ENCODE measurements at regions not wholly inside any gene's neighbourhood (a gene's known extent, or its start where the extent isn't known, plus 50 kb on each side); places are given as distances from the start of the nearest gene placed in this dataset.
"Not testable (repeated sequence)": the region's sequence is repeated elsewhere in the genome, so short reads cannot be mapped to it uniquely, and the experiment has no call there.

DNA sequence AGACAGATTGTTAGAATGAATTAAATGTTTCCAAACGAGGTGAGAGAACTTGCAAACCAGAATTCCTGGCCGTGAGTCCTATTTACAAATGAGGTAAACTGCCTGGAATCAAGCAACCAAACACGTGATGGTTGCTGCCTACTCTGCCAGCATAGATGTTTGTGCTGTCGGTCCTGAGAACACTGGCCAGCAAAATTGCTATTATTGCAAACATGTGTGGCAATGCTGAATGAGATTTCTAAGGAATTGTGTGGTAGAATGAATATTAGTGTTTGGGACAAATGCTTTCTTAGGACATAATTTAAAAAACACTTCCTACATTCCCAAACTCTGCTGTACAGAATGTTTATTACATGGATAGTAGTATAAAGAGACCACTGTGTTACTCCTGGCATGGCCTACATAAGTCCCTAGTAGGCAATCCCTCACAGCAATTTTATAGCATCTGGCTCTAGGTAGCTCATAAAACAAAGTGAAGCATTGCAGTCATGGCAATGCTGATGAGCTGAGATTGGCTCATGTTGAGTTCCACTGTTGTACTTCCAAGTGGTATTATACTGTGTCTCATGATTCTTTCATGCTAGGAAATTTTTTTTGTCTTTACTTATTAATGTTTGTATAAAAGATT lies 605.2 kb upstream of the EPHA5 start:
- no peak for DNase-seq (ENCODE audit: low spot score)

DNA sequence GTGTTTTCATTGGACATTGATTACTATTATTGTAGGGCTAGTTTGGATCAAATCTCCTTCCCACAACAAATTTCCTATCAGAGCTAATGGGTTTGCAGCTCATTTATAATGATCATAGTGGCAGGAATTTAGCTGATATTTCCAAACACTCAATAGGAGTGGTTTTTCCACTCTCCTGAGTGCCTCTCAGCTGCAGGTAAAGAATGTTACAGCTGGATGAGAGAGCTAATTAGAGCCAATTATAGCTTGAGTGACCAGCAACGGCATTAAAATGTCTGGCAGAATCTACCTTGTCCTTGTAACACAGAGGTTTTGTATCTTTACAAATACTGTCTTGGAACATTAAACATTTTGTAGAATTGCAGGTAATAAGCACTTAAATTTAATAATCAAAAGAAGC lies 602.8 kb upstream of the EPHA5 start:
- DNase-seq (ENCODE audit: low spot score) = no peak

DNA sequence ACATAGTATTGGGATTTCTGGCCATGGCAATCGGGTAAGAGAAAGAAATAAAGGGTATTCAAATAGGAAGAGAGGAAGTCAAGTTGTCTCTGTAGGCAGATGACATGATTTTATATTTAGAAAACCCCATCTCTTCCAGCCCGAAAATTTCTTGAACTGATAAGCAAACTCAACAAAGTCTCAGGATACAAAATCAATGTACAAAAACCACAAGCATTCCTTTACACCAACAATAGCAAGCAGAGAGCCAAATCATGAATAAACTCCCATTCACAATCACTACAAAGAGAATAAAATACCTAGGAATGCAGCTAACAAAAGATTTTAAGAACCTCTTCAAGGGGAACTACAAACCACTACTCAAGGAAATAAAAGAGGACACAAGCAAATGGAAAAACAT lies 600.1 kb upstream of the EPHA5 start:
- DNase-seq (ENCODE audit: low spot score) = not testable (repeated sequence)

DNA sequence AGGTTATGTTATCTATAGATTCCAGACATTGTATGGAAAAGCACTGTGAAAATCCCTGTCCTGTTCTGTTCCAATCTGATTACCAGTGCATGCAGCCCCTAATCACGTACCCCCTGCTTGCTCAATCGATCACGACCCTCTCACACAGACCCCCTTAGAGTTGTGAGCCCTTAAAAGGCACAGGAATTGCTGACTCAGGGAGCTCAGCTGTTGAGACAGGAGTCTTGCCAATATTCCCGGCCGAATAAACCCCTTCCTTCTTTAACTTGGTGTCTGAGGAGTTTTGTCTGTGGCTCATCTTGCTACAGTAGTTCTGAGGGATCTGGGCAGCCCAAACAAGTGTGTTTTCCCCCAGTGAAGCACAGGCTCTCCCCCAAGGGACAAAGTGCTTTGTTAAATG lies 596.3 kb upstream of the EPHA5 start:
- DNase-seq (ENCODE audit: low spot score) = not testable (repeated sequence)

DNA sequence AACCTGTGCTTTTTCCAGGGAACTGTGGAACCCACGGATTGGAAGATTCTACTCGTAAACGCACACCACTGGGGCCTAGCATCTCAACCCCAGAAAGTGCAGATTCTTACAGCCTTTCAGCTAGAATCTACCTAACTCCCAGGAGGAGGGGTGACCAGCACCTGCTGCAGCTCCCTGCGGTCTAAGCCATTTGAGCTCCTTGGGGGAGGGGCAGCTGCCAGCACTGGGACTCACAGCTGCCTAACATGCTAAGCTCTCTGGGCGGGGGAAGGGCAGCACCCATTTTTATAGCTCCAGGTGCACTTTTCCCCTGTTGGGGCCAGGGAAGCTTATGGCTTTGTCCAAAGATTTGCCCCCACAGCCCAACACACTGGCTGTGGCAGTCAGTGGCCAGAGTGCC lies 595.7 kb upstream of the EPHA5 start:
- DNase-seq (ENCODE audit: low spot score) = no peak

DNA sequence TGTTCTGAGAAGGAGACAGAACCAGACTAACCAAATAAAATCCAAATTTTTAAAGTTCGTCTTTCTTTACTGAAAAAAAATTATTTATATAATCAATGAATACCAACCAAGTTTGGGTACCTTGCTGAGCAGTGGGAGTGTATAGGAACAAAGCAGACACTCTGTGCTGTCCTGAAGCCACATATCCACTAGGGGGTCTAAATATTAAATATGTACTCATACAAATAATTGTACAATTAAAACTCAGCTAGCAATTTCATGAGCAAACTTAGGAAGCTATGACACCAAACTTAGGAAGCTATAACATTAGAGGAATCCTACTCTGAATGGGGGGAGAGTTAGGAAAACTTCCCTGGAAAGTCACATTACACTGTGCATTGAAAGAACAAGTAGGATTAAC lies 582.0 kb upstream of the EPHA5 start:
- DNase-seq (ENCODE audit: low spot score) = no peak

DNA sequence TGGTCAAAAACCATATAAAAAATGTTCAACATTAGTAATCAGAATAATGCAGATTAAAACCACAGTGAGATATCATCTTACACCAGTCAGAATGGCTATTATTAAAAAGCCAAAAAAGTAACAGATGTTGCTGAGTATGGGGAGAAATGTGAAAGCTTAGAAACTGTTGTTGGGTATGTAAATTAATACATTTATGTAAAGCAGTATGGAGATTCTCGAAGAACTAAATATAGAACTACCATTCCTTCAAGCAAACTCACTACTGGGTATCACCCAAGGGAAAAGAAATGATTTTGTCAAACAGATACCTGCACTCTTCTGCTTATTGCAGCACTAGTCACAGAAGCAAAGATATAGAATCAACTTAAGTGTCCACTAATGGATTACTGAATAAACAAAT lies 576.4 kb upstream of the EPHA5 start:
- no peak for DNase-seq (ENCODE audit: low spot score)

DNA sequence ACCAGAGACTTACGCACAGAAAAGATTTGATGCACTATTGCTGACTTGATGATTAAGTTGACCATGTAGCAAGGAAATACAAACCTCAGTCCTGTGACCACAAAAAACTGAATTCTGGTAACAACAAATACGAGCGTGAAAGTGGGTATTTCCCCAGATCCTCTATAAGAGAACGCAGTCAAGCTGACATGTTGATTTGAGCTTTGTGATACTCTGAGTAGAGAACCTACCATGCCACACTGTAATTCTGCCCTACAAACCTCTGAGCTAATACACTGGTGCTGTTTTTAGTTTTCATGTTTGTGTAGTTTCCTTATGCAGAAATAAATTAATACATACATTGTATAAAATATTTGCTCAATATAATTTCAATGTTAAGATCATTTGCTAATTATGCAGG lies 565.6 kb upstream of the EPHA5 start:
- no peak for DNase-seq (ENCODE audit: low spot score)

DNA sequence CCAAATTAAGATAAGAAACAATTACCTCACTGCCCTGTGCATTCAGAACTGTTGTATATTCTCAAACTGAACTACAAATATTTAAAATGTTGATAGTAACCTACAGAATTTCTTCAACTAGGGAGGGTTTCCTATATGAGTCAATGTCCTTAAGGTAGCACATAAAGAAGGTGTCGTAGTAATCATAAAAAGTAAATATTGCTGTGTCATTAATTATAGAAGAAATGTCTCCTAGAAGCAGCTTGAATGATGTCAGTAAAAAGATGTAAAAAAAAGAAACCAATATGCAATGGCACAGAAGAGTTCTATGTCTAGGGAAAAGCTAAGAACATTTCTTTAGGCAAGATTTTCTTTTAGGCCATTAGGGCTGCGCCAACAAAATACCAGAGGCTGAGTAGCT lies 559.6 kb upstream of the EPHA5 start:
- DNase-seq (ENCODE audit: low spot score) = no peak

DNA sequence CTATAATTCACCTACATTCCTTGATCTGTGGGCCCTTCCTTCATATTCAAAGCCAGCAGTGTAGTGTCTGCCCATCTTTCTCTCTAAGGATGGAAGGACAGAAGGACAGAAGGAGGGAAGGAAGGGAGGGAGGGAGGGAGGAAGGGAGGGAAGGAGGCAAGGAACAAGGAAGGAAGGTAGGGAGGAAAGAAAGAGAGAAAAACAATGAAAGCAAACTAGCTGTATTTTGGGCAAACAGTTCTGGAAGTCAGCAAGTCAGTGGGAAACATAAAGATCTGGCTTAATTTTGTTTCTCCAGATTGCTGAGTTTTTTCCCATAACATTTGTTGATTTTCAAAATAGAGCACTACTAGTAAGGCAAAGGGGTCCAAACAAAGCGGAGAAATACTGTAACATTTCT lies 555.2 kb upstream of the EPHA5 start:
- DNase-seq (ENCODE audit: low spot score) = no peak

DNA sequence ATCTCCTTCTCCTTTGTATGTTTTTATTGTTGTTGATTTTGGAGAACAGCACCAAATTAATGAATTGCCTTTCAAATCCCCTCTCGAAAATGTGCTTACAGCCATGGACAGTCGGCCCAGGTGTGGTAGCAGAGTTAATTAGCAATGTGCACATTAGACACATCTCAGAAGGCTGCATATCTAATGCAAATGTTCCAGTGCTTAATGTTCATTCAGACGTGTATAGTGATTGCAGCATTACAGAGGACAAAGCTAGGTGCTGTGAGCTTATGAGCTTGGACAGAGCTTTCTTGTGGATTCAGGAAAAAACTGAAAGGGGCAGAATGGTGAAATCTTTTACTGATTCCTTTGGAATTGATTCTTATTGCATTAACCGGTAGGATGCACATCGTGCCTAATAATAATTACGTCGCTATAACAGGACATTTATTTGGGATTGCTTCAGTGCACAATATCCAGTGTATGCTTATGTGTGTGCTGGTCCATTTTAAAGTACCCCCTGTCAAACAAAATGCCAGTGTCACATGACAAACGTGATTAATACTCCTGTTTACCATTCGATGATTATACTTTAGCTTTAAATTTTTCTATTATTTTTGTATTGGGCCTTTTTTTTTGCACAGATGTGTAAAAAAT lies 552.9 kb upstream of the EPHA5 start:
- no peak for DNase-seq (ENCODE audit: low spot score)

DNA sequence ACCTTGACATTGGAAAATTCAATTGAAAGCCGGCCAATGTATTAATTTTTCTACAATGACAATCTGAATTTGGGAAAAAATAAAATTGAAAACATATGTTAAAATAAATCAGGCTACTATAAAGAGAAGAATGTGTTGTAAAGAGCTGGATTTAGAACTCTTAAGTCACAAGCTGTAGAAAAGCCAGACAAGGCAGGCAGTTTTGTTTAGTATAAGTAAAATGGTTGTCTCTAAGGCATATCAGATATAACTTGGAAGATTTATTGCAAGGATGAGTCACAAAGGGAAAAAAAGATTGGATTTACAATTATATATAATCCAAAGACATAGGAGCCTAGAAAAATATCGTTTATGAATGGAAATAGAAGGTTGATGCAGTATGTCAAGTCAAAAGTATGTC lies 549.1 kb upstream of the EPHA5 start:
- DNase-seq (ENCODE audit: low spot score) = no peak

DNA sequence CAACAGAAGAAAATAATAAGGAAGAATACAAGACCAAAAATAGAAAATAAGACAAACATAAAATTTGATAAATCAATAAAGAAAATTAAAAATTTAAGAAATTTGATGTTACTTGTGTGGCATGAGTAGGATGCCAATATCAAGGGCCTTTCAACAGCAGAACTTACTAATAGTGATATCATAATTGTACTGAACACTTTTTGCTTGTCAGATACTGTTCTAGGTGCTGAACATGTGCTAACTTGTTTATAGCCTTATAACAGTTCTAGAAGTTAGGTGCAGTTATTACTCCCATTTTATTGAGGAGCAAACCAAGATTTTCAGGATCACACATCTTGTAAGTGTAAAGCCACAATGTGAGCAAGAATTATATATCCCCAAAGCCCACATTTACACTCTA lies 546.0 kb upstream of the EPHA5 start:
- DNase-seq (ENCODE audit: low spot score) = no peak

DNA sequence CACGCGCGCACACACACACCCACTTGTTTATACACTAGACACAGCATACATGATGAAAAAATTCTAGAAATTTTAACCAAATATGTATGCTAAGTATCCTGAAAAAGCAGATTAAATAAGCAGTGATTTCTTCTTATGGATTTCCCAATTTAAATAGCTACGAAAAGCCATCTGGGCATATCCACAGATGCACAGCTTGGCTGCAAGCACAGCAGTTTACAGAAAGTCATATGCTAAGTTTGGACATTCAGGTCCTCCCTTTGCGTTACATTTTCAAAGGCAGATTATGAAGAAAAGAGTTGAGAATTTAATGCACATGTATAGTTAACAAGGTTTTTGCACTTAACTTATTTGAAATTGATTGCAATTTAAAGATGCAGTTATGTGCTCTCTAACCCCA lies 542.2 kb upstream of the EPHA5 start:
- no peak for DNase-seq (ENCODE audit: low spot score)

DNA sequence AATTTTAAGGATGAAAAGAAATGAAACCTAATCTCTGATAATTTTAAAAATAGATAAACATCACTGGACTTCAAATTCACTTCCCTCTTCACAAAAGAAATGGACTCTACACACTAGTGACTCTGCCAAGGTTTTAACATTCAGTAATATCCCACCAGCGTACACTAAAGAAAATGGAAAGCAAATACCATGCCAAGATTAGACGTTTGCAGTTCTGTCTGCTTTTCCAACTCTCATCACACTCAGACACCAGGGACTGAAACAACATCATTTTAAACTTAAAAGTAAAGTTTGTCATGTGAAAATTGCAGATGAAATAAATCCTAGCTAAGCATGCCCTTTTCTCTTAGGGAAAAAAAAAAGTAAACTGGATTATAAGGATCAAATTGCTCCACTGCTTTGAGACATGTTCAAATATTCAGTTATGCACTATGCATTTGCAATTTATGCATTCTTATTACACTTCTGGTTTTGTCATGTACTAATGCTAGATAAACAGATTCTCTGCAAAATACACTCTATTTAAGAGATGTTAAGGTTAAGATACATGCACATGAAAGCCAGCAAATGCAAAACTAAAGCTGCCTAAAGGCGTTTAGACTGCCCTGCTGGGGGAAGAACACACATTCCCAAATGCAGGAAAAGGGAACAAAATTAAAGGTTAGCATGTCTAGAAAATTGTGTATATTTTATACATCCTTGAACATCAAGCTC lies 534.4 kb upstream of the EPHA5 start:
- no peak for DNase-seq (ENCODE audit: low spot score)

DNA sequence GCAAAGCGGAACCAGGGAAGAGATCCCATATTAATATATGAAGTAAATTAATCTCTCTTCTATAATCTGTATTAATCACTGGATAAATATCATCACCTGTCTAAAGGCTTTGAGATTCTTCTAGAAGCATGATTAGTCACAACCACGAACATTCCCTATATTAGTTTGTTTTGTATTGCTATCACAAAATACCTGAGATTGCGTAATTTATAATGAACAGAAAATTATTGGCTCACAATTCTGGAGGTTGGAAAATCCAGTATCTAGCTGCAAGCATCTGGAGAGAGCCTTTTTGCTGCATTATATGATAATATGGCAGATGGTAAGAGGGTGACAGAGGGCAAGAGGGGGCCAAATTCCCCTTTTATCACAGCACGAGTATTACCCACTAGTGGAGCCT lies 532.6 kb upstream of the EPHA5 start:
- no peak for DNase-seq (ENCODE audit: low spot score)

DNA sequence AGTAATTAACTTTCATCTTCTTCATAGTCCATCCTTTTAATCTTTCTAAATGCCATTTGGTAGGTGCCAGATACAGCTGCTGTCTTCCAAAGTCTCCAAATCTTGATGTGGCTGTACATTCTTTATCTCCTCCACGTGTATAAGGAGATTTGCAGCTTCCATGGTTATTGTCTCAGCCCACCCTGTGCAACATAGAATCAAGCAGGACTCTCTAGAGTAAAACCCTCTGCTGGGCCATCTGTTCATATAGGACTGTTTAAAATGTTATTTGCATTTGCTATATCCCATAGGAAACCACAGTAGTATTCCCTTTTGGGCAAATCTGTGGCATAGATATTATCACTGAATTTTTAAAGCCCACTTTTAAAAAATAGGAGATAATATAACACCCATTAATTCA lies 527.2 kb upstream of the EPHA5 start:
- DNase-seq (ENCODE audit: low spot score) = no peak

DNA sequence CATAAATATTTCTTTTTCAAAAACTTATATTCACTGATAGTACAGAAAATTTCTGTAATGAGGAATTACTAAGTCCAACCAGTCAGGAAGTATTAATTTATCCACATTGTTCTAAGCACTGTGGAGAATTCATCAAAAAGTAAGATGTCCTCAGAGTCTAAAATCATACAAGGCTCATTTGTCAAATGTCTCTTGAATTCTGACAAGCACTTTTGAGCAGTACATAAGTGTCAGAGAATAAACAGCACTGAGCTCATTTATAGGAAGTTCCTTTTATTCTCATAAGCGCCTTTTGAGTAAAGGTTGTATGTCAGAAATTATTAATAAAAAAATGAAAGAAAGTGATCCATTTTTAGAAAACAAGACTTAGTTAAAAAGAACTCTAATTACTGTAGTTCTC lies 523.2 kb upstream of the EPHA5 start:
- DNase-seq (ENCODE audit: low spot score) = no peak

DNA sequence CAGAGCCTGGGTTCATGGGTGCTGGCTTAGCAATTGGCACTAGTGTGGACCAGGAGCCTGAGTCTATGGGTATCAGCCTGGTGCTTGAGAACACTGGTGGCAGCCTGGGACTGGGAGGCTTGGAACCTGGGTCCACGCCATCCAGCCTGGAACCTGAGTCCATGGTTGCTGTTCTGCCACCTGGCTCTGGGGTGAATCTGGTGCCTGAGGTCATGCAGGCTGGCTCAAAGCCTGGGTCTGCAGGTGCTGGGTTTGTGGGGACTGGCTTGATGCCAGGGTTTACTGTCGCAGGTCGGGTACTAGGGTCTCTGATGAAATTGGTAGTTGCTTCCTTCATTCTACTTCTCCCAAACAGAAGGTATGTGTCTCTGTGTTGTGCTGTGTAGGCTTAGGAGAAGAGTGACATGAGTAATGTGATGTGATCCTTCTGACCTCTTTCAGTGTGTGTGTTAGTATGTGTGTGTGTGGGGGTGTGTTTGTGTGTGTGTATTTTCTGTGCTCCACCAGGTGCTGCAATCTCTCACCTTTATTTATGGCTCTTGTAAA lies 517.0 kb upstream of the EPHA5 start:
- no peak for DNase-seq (ENCODE audit: low spot score)

DNA sequence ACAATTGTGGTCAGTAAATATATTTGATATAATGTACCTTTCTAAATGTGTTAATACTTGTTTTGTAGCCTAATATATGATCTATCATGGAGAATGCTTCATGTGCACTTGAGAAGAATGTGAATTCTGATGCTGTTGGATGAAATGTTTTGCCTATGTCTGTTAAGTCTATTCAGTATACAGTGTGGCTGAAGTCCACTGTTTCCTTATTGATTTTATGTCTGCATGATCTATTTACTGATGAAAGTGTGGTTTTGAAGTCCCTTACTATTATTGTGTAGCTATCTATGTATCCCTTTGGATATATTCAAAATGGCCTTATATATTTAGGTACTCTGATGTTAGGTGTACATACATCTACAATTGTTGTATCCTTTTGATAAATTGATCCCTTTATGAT lies 515.8 kb upstream of the EPHA5 start:
- DNase-seq (ENCODE audit: low spot score) = no peak

DNA sequence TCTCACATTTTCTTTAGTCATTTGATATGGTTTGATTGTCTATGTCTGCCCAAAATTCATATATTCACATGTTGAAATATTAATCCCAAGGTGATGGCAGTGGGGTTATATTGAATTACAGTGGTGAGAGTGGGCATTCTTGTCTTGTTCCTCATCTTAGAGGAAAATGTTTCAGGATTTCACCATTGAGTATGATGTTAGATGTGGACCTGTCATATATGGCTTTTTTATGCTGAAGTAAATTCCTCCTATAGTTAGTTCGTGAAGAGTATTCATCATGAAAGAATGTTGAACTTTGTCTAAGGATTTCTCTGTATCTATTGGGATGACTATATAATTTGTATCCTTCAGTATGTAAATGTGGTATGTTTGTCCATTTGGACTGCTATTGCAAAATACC lies 512.3 kb upstream of the EPHA5 start:
- DNase-seq (ENCODE audit: low spot score) = no peak

DNA sequence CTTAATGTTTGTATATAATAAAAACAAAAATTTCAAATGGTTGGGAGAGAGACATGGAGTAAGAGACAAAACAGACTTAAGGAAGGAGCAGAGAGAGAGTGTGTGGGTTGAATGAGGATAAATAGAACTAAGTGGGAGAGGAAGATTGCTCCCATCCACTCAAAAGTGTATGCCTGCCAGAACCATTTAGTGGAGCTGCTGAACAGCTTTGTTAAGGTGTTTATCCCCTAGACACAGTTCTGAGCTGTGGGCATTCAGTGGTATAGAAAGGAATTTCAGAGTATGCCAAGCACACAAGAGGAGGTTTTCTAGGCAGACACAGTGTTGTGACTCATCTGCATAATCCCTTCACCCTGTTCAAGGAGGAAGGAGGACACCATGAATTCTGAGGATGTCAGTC lies 508.6 kb upstream of the EPHA5 start:
- DNase-seq (ENCODE audit: low spot score) = no peak

DNA sequence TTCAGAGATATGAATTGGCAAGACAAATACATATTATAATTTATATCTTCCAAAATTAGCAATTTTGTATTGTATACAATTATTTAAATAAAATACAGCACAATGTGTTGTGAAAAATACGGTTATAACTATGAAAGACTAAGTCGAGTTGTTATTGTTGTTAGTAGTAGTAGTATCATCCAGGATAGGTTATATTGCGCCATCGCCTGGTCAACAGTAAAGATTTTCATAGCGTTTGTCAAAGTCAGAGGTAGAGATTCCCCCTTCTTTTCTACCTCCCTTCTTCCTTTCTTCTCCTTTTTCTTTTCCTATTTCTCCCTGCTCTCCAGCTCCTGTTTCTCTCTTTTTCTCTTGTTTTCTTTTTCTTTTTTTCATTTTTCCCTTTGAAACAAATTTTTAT lies 499.1 kb upstream of the EPHA5 start:
- no peak for DNase-seq (ENCODE audit: low spot score)

DNA sequence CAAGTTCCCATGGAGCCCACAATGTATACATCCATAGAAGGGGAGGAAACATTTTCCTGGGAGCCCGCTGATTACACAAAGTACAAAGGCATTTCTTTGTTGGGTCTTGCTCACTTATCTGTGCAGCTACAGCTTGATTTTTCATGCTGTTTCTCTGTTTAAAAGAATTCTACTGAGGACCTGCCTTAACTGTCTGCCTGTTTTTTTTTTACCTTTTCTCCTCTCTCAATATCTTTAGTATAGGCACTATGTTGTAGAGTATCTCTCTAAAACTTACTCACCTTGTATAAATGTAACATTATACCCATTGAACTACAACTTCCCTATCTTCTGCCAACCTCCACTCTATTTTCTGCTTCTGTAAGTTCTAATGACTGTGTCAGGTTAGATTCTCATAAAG lies 494.6 kb upstream of the EPHA5 start:
- DNase-seq (ENCODE audit: low spot score) = no peak

Data from CD4-positive, alpha-beta T cell treated with Interleukin-2 at 100 ng/mL for 4 hours (primary cell).